ENCODE measurements at regions not wholly inside any gene's neighbourhood (a gene's known extent, or its start where the extent isn't known, plus 50 kb on each side); places are given as distances from the start of the nearest gene placed in this dataset.
"Not testable (repeated sequence)": the region's sequence is repeated elsewhere in the genome, so short reads cannot be mapped to it uniquely, and the experiment has no call there.

- intact Hi-C loops (cut with micrococcal nuclease): no loop called here
- Mint-ChIP-seq H3K4me1 (peaks cover 2% of the 10 kb centered on the region), H3K27ac (no peak overlapping the region), H3K27me3 (no peaks in the 10 kb centered on the region), H3K4me3 (no peak overlapping the region), H3K36me3 (ENCODE audit: low read depth) (no peaks in the 10 kb centered on the region), H3K9me3 (no peaks in the 10 kb centered on the region)
- DNase-seq: no peak
Measured at GRCh38 chr10:31192475-31192874, 126.5 kb upstream of the ZEB1 start.

GRCh38 chr10:31194986-31195385 is 124.0 kb upstream of the ZEB1 start:
- no peaks in the 10 kb centered on the region for H3K36me3 Mint-ChIP-seq (ENCODE audit: low read depth)
- intact Hi-C loops (cut with micrococcal nuclease): no loop called here
- no peaks in the 10 kb centered on the region for H3K27me3 Mint-ChIP-seq
- no peak overlapping the region for H3K4me3 Mint-ChIP-seq
- H3K9me3 Mint-ChIP-seq: no peaks in the 10 kb centered on the region
- no peak for DNase-seq
- peaks cover 2% of the 10 kb centered on the region for H3K4me1 Mint-ChIP-seq
- H3K27ac Mint-ChIP-seq: no peak overlapping the region

DNA sequence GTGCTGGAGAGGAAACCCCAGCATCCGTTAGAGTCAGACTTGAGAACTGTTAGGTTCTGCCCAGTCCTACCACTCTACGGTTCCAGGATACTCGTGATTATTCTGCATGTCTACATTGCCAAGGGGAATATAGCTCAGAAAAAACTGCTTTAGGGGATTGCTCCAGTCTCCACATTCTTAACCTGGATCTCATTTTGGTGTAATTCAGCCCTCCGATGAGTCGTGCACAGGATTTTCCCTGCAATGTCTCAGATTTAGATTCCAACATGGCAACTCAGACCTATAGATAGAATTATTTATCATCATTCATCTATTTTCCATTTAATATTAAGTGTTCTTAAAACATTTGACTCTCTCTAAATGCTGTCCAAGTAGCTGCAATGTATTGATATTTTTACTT is 121.1 kb upstream of the ZEB1 start:
- no peak for DNase-seq
- Mint-ChIP-seq H3K9me3 (no peaks in the 10 kb centered on the region), H3K36me3 (ENCODE audit: low read depth) (no peaks in the 10 kb centered on the region), H3K4me1 (peaks cover 2% of the 10 kb centered on the region), H3K27me3 (no peaks in the 10 kb centered on the region), H3K4me3 (no peak overlapping the region), H3K27ac (no peak overlapping the region)
- intact Hi-C loops (cut with micrococcal nuclease): no loop called here

GRCh38 chr10:31204090-31204489 is 114.9 kb upstream of the ZEB1 start:
- no peak overlapping the region for H3K4me3 Mint-ChIP-seq
- H3K36me3 Mint-ChIP-seq (ENCODE audit: low read depth): no peaks in the 10 kb centered on the region
- H3K27ac Mint-ChIP-seq: no peak overlapping the region
- no peaks in the 10 kb centered on the region for H3K4me1 Mint-ChIP-seq
- no peaks in the 10 kb centered on the region for H3K9me3 Mint-ChIP-seq
- no peak for DNase-seq
- intact Hi-C loops (cut with micrococcal nuclease): no loop called here
- H3K27me3 Mint-ChIP-seq: no peaks in the 10 kb centered on the region

GRCh38 chr10:31207636-31208035 is 111.4 kb upstream of the ZEB1 start:
- no peak overlapping the region for H3K27ac Mint-ChIP-seq

DNA sequence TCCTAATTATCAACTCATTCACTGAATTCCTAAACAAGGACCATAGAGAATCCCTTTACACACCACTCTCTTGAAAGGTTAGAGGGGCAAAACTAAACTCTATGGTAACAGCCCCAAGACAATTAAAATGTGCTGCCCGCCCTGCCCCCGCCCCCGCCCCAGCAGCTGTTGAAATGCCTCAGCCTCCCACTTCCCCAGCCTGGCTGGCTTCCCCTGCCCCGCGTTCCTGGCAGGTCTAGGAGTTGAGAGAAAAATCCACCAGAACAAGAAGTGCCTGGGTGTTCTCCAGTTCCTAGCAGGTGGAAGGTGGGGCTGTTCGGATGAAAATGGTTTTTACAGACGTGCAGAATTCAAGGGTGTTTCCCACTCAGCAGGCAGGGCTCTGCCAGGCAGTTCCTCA is 109.5 kb upstream of the ZEB1 start:
- no peaks in the 10 kb centered on the region for H3K9me3 Mint-ChIP-seq
- no peak for DNase-seq
- H3K27ac Mint-ChIP-seq: no peak overlapping the region
- H3K4me1 Mint-ChIP-seq: no peaks in the 10 kb centered on the region
- no peaks in the 10 kb centered on the region for H3K36me3 Mint-ChIP-seq (ENCODE audit: low read depth)
- H3K27me3 Mint-ChIP-seq: no peaks in the 10 kb centered on the region
- intact Hi-C loops (cut with micrococcal nuclease): no loop called here
- no peak overlapping the region for H3K4me3 Mint-ChIP-seq

More at GRCh38 chr10:31207636-31208035, 111.4 kb upstream of the ZEB1 start:
- DNase-seq: peak; percentile 2
- Mint-ChIP-seq H3K4me3 (no peak overlapping the region), H3K27me3 (no peaks in the 10 kb centered on the region), H3K9me3 (no peaks in the 10 kb centered on the region), H3K4me1 (no peaks in the 10 kb centered on the region), H3K36me3 (ENCODE audit: low read depth) (no peaks in the 10 kb centered on the region)
- intact Hi-C loops (cut with micrococcal nuclease): no loop called here

GRCh38 chr10:31210190-31210589 is 108.8 kb upstream of the ZEB1 start:
- H3K27ac Mint-ChIP-seq: no peak overlapping the region
- H3K9me3 Mint-ChIP-seq: no peaks in the 10 kb centered on the region
- DNase-seq: no peak
- H3K27me3 Mint-ChIP-seq: no peaks in the 10 kb centered on the region
- no peaks in the 10 kb centered on the region for H3K4me1 Mint-ChIP-seq
- H3K36me3 Mint-ChIP-seq (ENCODE audit: low read depth): no peaks in the 10 kb centered on the region
- H3K4me3 Mint-ChIP-seq: no peak overlapping the region
- intact Hi-C loops (cut with micrococcal nuclease): no loop called here

GRCh38 chr10:31213959-31214358 is 105.1 kb upstream of the ZEB1 start:
- Mint-ChIP-seq H3K27ac (no peak overlapping the region), H3K36me3 (ENCODE audit: low read depth) (no peaks in the 10 kb centered on the region), H3K4me3 (no peak overlapping the region), H3K27me3 (peaks cover 2% of the 10 kb centered on the region), H3K9me3 (no peaks in the 10 kb centered on the region), H3K4me1 (no peaks in the 10 kb centered on the region)
- intact Hi-C loops (cut with micrococcal nuclease): no loop called here
- no peak for DNase-seq

GRCh38 chr10:31215052-31215451 is 104.0 kb upstream of the ZEB1 start:
- peak; percentile 11 for DNase-seq

GRCh38 chr10:31219306-31219705 is 99.7 kb upstream of the ZEB1 start:
- Mint-ChIP-seq H3K27ac (no peak overlapping the region), H3K9me3 (no peaks in the 10 kb centered on the region), H3K27me3 (peaks cover 7% of the 10 kb centered on the region), H3K4me1 (no peaks in the 10 kb centered on the region), H3K36me3 (ENCODE audit: low read depth) (no peaks in the 10 kb centered on the region), H3K4me3 (no peak overlapping the region)
- intact Hi-C loops (cut with micrococcal nuclease): no loop called here
- DNase-seq: no peak

More at GRCh38 chr10:31215052-31215451, 104.0 kb upstream of the ZEB1 start:
- peaks cover 2% of the 10 kb centered on the region for H3K27me3 Mint-ChIP-seq
- H3K27ac Mint-ChIP-seq: no peak overlapping the region
- H3K4me3 Mint-ChIP-seq: no peak overlapping the region
- H3K9me3 Mint-ChIP-seq: no peaks in the 10 kb centered on the region
- intact Hi-C loops (cut with micrococcal nuclease): no loop called here
- no peaks in the 10 kb centered on the region for H3K4me1 Mint-ChIP-seq
- H3K36me3 Mint-ChIP-seq (ENCODE audit: low read depth): no peaks in the 10 kb centered on the region

GRCh38 chr10:31228780-31229179 is 90.2 kb upstream of the ZEB1 start:
- not testable (repeated sequence) for H3K4me3 Mint-ChIP-seq; H3K4me1 Mint-ChIP-seq; DNase-seq; H3K36me3 Mint-ChIP-seq (ENCODE audit: low read depth); H3K27ac Mint-ChIP-seq
- peaks cover 23% of the 10 kb centered on the region for H3K27me3 Mint-ChIP-seq
- peaks cover 32% of the 10 kb centered on the region for H3K9me3 Mint-ChIP-seq
- intact Hi-C loops (cut with micrococcal nuclease): loop anchor here (10.0 kb wide), 1 partner anchor 144 kb away; no protein-coding TSS in a partner anchor

DNA sequence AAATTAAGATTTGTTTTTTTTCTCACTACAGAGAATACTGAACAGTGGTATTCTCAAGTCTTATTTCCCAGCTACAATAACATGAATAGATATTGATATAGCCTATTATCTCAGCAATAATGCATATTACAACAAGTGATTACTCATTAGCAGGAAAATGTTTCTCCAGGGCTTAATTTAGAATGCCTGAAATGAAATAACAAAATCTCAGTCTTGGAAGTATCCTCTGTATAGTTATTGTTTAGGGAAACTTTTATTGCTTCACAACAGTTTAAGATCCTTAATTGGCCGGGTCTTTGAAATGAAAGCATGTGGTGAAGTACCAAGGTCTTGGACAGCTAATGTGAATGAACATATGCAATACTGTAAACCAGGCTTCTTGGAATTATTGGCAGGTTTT is 79.1 kb upstream of the ZEB1 start:
- no peak overlapping the region for H3K4me3 Mint-ChIP-seq
- H3K4me1 Mint-ChIP-seq: peaks cover 9% of the 10 kb centered on the region
- H3K27ac Mint-ChIP-seq: no peak overlapping the region
- no peak for DNase-seq
- intact Hi-C loops (cut with micrococcal nuclease): no loop called here
- peaks cover 6% of the 10 kb centered on the region for H3K9me3 Mint-ChIP-seq
- H3K27me3 Mint-ChIP-seq: peaks cover 19% of the 10 kb centered on the region
- H3K36me3 Mint-ChIP-seq (ENCODE audit: low read depth): no peaks in the 10 kb centered on the region

DNA sequence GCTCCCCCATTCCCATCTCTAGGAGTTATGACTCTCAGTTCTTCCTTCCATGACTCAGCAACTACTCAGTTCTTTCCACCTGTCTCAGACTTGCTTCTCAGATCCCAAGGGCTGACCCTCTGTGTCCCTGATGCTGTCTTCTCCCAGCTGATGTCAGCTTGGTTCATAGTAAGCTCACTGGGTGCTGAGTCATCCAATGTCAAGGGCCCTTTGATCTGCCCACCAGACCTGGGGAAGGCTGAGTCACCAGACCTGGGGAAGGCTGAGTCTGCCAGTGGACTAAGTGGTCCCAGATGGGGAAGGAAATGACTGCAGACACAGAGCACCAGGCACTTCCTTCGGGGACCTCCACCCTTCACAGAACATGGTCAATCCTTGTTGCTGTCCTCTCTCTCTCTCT is 76.1 kb upstream of the ZEB1 start:
- H3K27ac Mint-ChIP-seq: no peak overlapping the region
- intact Hi-C loops (cut with micrococcal nuclease): no loop called here
- peaks cover under 1% of the 10 kb centered on the region for H3K9me3 Mint-ChIP-seq
- DNase-seq: peak; percentile 65
- peaks cover 15% of the 10 kb centered on the region for H3K27me3 Mint-ChIP-seq
- H3K4me3 Mint-ChIP-seq: no peak overlapping the region
- H3K36me3 Mint-ChIP-seq (ENCODE audit: low read depth): no peaks in the 10 kb centered on the region
- peaks cover 9% of the 10 kb centered on the region for H3K4me1 Mint-ChIP-seq

- H3K27ac Mint-ChIP-seq; H3K36me3 Mint-ChIP-seq (ENCODE audit: low read depth); H3K4me3 Mint-ChIP-seq; H3K9me3 Mint-ChIP-seq; DNase-seq; H3K4me1 Mint-ChIP-seq; intact Hi-C loops (cut with micrococcal nuclease): not testable (repeated sequence)
- peaks cover 28% of the 10 kb centered on the region for H3K27me3 Mint-ChIP-seq
Measured at GRCh38 chr10:31251118-31251517, 67.9 kb upstream of the ZEB1 start.

DNA sequence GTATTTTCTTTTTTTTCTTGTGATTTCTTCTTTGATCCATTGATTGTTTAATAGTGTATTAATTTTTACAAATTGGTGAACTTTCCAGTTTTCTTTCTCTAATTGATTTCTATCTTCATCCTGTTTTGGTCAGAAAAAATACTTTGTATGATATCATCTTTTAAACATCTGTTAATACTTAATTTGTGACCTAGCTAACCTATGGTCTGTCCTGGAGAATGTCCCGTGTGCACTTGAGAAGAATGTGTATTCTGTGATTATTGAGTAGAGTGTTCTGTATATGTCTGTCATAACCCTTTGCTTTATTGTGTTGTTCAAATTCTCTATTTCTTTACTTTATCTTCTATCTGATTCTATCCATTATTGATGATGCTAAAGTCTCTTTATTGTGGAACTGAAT is 65.8 kb upstream of the ZEB1 start:
- no peaks in the 10 kb centered on the region for H3K4me1 Mint-ChIP-seq
- intact Hi-C loops (cut with micrococcal nuclease): no loop called here
- no peak for DNase-seq
- peaks cover 28% of the 10 kb centered on the region for H3K27me3 Mint-ChIP-seq
- H3K4me3 Mint-ChIP-seq: no peak overlapping the region
- H3K9me3 Mint-ChIP-seq: peaks cover 2% of the 10 kb centered on the region
- H3K27ac Mint-ChIP-seq: no peak overlapping the region
- no peaks in the 10 kb centered on the region for H3K36me3 Mint-ChIP-seq (ENCODE audit: low read depth)

Measured in activated CD4-positive, alpha-beta T cell treated with anti-CD3 and anti-CD28 coated beads, Interleukin-2, amount 10 ng/mL, durations not matched to agents 24 days and 14 days (primary cell).